HG02759 (cell line): ENCODE measurements at regions not wholly inside any gene's neighbourhood (a gene's known extent, or its start where the extent isn't known, plus 50 kb on each side); places are given as distances from the start of the nearest gene placed in this dataset.
"Not testable (repeated sequence)": the region's sequence is repeated elsewhere in the genome, so short reads cannot be mapped to it uniquely, and the experiment has no call there.

Source experiments
- ATAC-seq: cut with Tn5 transposase; IDR thresholded peaks from one replicate; pipeline ENCODE4 v1.9.1; 2021; ENCODE audit warnings: mild to moderate bottlenecking, moderate library complexity; ENCODE audit not compliant: unreplicated experiment

- ATAC-seq: no peak
Observed at GRCh38 chr9:135173066-135173465, 85.6 kb downstream of the OLFM1 start.

GRCh38 chr9:135174248-135174647, 86.8 kb downstream of the OLFM1 start:
- ATAC-seq: no peak

GRCh38 chr9:135174981-135175380, 87.5 kb downstream of the OLFM1 start:
- no peak for ATAC-seq

GRCh38 chr9:135176284-135176683, 88.8 kb downstream of the OLFM1 start:
- ATAC-seq: no peak

GRCh38 chr9:135177562-135177961, 90.1 kb downstream of the OLFM1 start:
- ATAC-seq: not testable (repeated sequence)

GRCh38 chr9:135178498-135178897, 91.0 kb downstream of the OLFM1 start:
- no peak for ATAC-seq

- no peak for ATAC-seq
Observed at GRCh38 chr9:135179041-135179440, 91.6 kb downstream of the OLFM1 start.

- ATAC-seq: no peak
Observed at GRCh38 chr9:135179976-135180375, 92.5 kb downstream of the OLFM1 start.

- no peak for ATAC-seq
Observed at GRCh38 chr9:135180586-135180985, 93.1 kb downstream of the OLFM1 start.

GRCh38 chr9:135181336-135181735, 93.9 kb downstream of the OLFM1 start:
- no peak for ATAC-seq

- not testable (repeated sequence) for ATAC-seq
Observed at GRCh38 chr9:135181841-135182240, 94.4 kb downstream of the OLFM1 start.

- ATAC-seq: no peak
Observed at GRCh38 chr9:135183069-135183468, 95.6 kb downstream of the OLFM1 start.

GRCh38 chr9:135183528-135184180, 96.2 kb downstream of the OLFM1 start:
- ATAC-seq: no peak

GRCh38 chr9:135184181-135185053, 96.9 kb downstream of the OLFM1 start:
- no peak for ATAC-seq

- no peak for ATAC-seq
Observed at GRCh38 chr9:135185060-135185459, 97.6 kb downstream of the OLFM1 start.

GRCh38 chr9:135186248-135187164, 99.0 kb downstream of the OLFM1 start:
- ATAC-seq: no peak

GRCh38 chr9:135187365-135187764, 99.9 kb downstream of the OLFM1 start:
- no peak for ATAC-seq

GRCh38 chr9:135188681-135189151, 101.2 kb downstream of the OLFM1 start:
- ATAC-seq: no peak

- no peak for ATAC-seq
Observed at GRCh38 chr9:135189497-135189896, 102.0 kb downstream of the OLFM1 start.

GRCh38 chr9:135190789-135191577, 103.5 kb downstream of the OLFM1 start:
- ATAC-seq: no peak
